ENCODE measurements at regions not wholly inside any gene's neighbourhood (a gene's known extent, or its start where the extent isn't known, plus 50 kb on each side); places are given as distances from the start of the nearest gene placed in this dataset.

DNA sequence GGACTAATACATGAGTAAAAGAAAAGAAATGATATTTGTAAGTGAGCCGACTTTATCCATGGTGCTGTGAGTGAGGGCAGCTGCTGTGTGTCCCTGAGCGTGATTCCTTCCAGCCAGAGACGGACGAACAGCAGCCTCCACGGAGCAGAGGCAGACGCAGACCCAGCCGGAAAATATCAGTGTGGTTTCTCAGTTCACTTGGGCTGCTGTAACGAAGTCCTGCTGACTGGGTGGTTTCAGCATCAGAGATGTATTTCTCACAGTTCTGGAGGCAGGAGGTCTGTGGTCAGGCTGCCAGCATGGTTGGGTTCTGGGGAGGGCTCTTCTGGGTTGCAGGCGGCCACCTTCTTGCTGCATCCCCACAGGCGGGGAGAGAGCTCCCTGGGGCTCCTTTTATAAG is 375.6 kb downstream of the GLRX3 start:
- H3K4me1 ChIP-seq (ENCODE audit: insufficient read depth, low read length) = no peaks in the 10 kb centered on the region
- no peak overlapping the region for H3K14ac ChIP-seq (ENCODE audit: insufficient read depth, low read length)
- DNase-seq = no peak
- Mint-ChIP-seq H3K36me3 (ENCODE audit: insufficient read depth in 1 of 3, low read depth in 3 of 3) (no peaks in the 10 kb centered on the region), H3K27me3 (ENCODE audit: low read depth) (peaks cover 11% of the 10 kb centered on the region; the same call in 1 of the 2 replicates), H3K4me3 (no peak overlapping the region), H3K9me3 (no peaks in the 10 kb centered on the region), H3K27ac (no peak overlapping the region), H3K4me1 (peaks cover 5 to 7% of the 10 kb centered on the region in 2 experiments; a peak in 1 of 4 replicates)
- no peak overlapping the region for H2BK5ac ChIP-seq (ENCODE audit: insufficient read length, low read length)
- no CpG with 5 or more reads among the region's 10 CpGs for WGBS (ENCODE audit: extremely low coverage, insufficient read length, low lambda C conversion rate)
- TF ChIP-seq, protein P1, sequence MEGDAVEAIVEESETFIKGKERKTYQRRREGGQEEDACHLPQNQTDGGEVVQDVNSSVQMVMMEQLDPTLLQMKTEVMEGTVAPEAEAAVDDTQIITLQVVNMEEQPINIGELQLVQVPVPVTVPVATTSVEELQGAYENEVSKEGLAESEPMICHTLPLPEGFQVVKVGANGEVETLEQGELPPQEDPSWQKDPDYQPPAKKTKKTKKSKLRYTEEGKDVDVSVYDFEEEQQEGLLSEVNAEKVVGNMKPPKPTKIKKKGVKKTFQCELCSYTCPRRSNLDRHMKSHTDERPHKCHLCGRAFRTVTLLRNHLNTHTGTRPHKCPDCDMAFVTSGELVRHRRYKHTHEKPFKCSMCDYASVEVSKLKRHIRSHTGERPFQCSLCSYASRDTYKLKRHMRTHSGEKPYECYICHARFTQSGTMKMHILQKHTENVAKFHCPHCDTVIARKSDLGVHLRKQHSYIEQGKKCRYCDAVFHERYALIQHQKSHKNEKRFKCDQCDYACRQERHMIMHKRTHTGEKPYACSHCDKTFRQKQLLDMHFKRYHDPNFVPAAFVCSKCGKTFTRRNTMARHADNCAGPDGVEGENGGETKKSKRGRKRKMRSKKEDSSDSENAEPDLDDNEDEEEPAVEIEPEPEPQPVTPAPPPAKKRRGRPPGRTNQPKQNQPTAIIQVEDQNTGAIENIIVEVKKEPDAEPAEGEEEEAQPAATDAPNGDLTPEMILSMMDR (conservative IDR thresholded peaks at IDR 0.05) = no peak
- H2BK15ac ChIP-seq (ENCODE audit: low read depth, low read length) = no peak overlapping the region
- no peak overlapping the region for H3K18ac ChIP-seq (ENCODE audit: insufficient read length, low read depth, low read length)
- H3K56ac ChIP-seq (ENCODE audit: insufficient read length, low read depth, low read length) = no peak overlapping the region
- no peak overlapping the region for H4K5ac ChIP-seq (ENCODE audit: insufficient read length, low read depth, low read length)
- no peaks in the 10 kb centered on the region for H3K9me3 ChIP-seq (ENCODE audit: control insufficient read depth, low read depth, low read length)
- H2AK5ac ChIP-seq (ENCODE audit: insufficient read length, low read length) = no peak overlapping the region
- H3K27ac ChIP-seq (ENCODE audit: insufficient read length, low read depth, low read length) = no peak overlapping the region
- no peaks in the 10 kb centered on the region for H3K79me2 ChIP-seq (ENCODE audit: insufficient read depth, low read length)
- no peak overlapping the region for H4K91ac ChIP-seq (ENCODE audit: insufficient read length, low read depth, low read length)
- no peak overlapping the region for H3K4me2 ChIP-seq (ENCODE audit: insufficient read depth, insufficient read length, low read length)
- no peak overlapping the region for H3T11ph ChIP-seq (ENCODE audit: low read length)
- no peak overlapping the region for H2AFZ ChIP-seq (ENCODE audit: low read length)
- no peak overlapping the region for H2BK120ac ChIP-seq (ENCODE audit: low read depth, low read length, poor library complexity, severe bottlenecking)
- no peaks in the 10 kb centered on the region for H3K27me3 ChIP-seq (ENCODE audit: insufficient read depth, low read length)
- no peak overlapping the region for H4K8ac ChIP-seq (replicated peaks; ENCODE audit: insufficient read length, low read depth, low read length)
- H3K79me1 ChIP-seq (ENCODE audit: insufficient read depth, low read depth, low read length, poor library complexity, severe bottlenecking) = no peaks in the 10 kb centered on the region
- no peak overlapping the region for H3K9ac ChIP-seq (ENCODE audit: extremely low read depth, insufficient read length, low read length)
- no peak overlapping the region for H2BK12ac ChIP-seq (ENCODE audit: insufficient read length, low read depth, low read length)
- no peak overlapping the region for H3K23ac ChIP-seq (ENCODE audit: insufficient read length, low read depth, low read length)
- H4K20me1 ChIP-seq (ENCODE audit: control insufficient read depth, insufficient read depth, insufficient read length) = no peaks in the 10 kb centered on the region
- H3K4ac ChIP-seq (ENCODE audit: low read depth, low read length) = no peak overlapping the region
- no peak overlapping the region for H2BK20ac ChIP-seq (ENCODE audit: low read depth, low read length, poor library complexity, severe bottlenecking)
- no peaks in the 10 kb centered on the region for H3K23me2 ChIP-seq (ENCODE audit: insufficient read length, low read depth, low read length, poor library complexity, severe bottlenecking)

Data from H9 (cell line).